ENCODE measurements at regions not wholly inside any gene's neighbourhood (a gene's known extent, or its start where the extent isn't known, plus 50 kb on each side); places are given as distances from the start of the nearest gene placed in this dataset.

DNA sequence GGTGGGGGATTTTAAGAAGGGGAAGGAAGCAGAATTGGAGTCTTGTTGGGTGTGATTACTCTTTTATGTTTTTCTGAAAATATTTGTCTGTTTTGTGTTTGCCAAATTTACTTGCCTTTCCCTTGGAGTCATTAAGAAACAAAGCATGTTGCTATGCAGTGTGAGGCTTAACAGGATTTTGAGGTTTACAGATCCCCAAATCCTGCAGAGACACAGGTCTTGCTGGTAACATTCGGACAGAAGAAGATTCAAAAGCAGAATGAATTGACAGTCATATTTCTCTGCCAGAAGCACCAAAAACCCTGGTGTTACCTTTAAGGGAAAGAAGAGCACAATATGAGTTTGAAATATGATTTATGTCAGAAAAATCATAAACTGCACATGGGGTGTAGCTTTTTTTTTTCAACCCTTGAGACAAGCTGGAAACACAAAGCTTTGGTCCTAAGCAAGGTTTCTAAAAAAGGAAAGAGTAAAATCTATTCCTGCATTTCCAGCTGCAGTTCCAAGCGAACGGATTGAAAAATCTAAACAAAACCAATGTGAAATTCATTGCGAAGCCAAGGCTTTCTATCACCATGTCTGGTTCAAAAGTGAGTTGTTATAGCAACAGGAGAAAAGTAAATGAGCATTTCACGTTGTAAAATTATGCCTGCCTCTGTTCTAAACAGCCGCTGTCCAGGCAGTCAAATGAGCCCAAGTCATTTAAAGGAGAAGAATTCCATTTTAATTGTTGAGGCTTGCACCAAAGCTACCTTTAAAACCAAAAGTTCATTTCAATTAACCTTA, 358.9 kb upstream of the SASH1 start:
- H3K27ac ChIP-seq (ENCODE audit: poor library complexity, severe bottlenecking), result no peak overlapping the region
- no peaks in the 10 kb centered on the region for H3K9me3 ChIP-seq (ENCODE audit: severe bottlenecking)
- DNase-seq (ENCODE audit: low spot score) (no peak), ATAC-seq (ENCODE audit: low read depth) (no peak)
- TF ChIP-seq, protein P1, sequence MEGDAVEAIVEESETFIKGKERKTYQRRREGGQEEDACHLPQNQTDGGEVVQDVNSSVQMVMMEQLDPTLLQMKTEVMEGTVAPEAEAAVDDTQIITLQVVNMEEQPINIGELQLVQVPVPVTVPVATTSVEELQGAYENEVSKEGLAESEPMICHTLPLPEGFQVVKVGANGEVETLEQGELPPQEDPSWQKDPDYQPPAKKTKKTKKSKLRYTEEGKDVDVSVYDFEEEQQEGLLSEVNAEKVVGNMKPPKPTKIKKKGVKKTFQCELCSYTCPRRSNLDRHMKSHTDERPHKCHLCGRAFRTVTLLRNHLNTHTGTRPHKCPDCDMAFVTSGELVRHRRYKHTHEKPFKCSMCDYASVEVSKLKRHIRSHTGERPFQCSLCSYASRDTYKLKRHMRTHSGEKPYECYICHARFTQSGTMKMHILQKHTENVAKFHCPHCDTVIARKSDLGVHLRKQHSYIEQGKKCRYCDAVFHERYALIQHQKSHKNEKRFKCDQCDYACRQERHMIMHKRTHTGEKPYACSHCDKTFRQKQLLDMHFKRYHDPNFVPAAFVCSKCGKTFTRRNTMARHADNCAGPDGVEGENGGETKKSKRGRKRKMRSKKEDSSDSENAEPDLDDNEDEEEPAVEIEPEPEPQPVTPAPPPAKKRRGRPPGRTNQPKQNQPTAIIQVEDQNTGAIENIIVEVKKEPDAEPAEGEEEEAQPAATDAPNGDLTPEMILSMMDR (IDR thresholded peaks at IDR 0.05; ENCODE audit: poor library complexity, severe bottlenecking), result no peak
- no peak overlapping the region for H3K4me3 ChIP-seq (ENCODE audit: severe bottlenecking)
- no peaks in the 10 kb centered on the region for H3K4me1 ChIP-seq (ENCODE audit: insufficient read depth, poor library complexity, severe bottlenecking)
- H3K27me3 ChIP-seq (ENCODE audit: insufficient read depth, poor library complexity, severe bottlenecking), result no peaks in the 10 kb centered on the region
- no peaks in the 10 kb centered on the region for H3K36me3 ChIP-seq (ENCODE audit: low read depth)

DNA sequence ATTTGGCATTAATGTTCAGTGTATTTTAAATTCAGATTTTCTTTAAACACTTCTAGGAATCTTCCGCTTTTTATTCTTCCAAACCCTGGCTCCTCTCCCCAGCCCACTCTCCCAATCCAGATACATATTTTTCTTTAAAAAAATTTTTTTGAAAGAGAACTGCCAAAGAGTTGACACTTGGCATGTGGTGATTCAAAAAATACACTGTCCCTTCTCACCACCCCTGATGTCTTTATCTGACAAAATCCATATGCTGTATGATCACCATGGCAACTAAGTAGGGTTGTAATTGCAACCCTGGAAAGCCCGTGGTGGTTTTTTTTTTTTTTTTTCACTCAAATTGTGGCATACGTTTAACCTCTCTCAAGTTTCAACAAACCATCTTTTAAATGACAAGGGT, 355.8 kb upstream of the SASH1 start:
- ATAC-seq (ENCODE audit: low read depth), result no peak
- TF ChIP-seq, protein P1 (IDR thresholded peaks at IDR 0.05; ENCODE audit: poor library complexity, severe bottlenecking), result no peak
- DNase-seq (ENCODE audit: low spot score), result no peak
- H3K27me3 ChIP-seq (ENCODE audit: insufficient read depth, poor library complexity, severe bottlenecking), result no peaks in the 10 kb centered on the region
- no peaks in the 10 kb centered on the region for H3K36me3 ChIP-seq (ENCODE audit: low read depth)
- no peaks in the 10 kb centered on the region for H3K9me3 ChIP-seq (ENCODE audit: severe bottlenecking)
- no peaks in the 10 kb centered on the region for H3K4me1 ChIP-seq (ENCODE audit: insufficient read depth, poor library complexity, severe bottlenecking)
- H3K4me3 ChIP-seq (ENCODE audit: severe bottlenecking), result no peak overlapping the region
- H3K27ac ChIP-seq (ENCODE audit: poor library complexity, severe bottlenecking), result no peak overlapping the region

DNA sequence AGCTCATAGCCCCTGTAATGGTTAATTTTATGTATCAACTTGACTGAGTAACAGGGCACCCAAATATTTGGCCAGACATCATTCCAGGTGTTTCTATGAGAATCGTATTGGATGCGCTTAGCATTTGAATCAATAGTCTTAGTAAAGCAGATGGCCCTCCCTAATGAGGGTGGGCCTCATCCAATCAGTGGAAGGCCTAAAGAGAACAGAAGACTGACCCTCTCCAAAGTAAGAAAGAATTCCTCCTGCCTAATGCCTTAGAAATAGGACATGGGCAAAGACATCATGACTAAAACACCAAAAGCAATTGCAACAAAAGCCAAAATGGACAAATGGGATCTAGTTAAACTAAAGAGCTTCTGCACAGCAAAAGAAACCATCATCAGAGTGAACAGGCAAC, 352.5 kb upstream of the SASH1 start:
- H3K9me3 ChIP-seq (ENCODE audit: severe bottlenecking), result no peaks in the 10 kb centered on the region
- H3K27ac ChIP-seq (ENCODE audit: poor library complexity, severe bottlenecking), result no peak overlapping the region
- ATAC-seq (ENCODE audit: low read depth), result no peak
- DNase-seq (ENCODE audit: low spot score), result no peak
- no peak overlapping the region for H3K4me3 ChIP-seq (ENCODE audit: severe bottlenecking)
- H3K4me1 ChIP-seq (ENCODE audit: insufficient read depth, poor library complexity, severe bottlenecking), result no peaks in the 10 kb centered on the region
- TF ChIP-seq, protein P1 (IDR thresholded peaks at IDR 0.05; ENCODE audit: poor library complexity, severe bottlenecking), result no peak
- no peaks in the 10 kb centered on the region for H3K36me3 ChIP-seq (ENCODE audit: low read depth)
- H3K27me3 ChIP-seq (ENCODE audit: insufficient read depth, poor library complexity, severe bottlenecking), result no peaks in the 10 kb centered on the region

DNA sequence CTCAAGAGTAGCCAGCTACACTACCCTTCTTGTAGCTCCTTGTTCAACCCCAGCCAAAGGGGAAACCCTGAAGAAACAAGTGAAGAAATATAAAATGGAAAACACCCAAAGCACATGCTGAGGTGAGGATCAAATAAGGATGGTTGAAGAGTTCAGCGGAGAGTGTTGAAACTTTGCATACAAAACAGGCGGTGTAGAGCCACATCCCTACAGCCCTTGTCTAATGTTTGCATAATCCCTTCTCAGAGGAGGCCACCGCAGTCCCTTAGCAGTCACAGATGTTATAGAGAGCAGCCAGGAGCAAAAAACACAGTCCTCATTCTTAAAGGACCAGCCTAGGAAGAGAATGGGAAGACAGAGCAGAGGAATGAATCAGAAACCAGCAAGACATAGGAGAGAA, 350.7 kb upstream of the SASH1 start:
- no peak overlapping the region for H3K27ac ChIP-seq (ENCODE audit: poor library complexity, severe bottlenecking)
- no peaks in the 10 kb centered on the region for H3K36me3 ChIP-seq (ENCODE audit: low read depth)
- TF ChIP-seq, protein P1 (IDR thresholded peaks at IDR 0.05; ENCODE audit: poor library complexity, severe bottlenecking), result no peak
- no peak for DNase-seq (ENCODE audit: low spot score)
- H3K4me3 ChIP-seq (ENCODE audit: severe bottlenecking), result no peak overlapping the region
- no peaks in the 10 kb centered on the region for H3K9me3 ChIP-seq (ENCODE audit: severe bottlenecking)
- no peak for ATAC-seq (ENCODE audit: low read depth)
- H3K27me3 ChIP-seq (ENCODE audit: insufficient read depth, poor library complexity, severe bottlenecking), result no peaks in the 10 kb centered on the region
- no peaks in the 10 kb centered on the region for H3K4me1 ChIP-seq (ENCODE audit: insufficient read depth, poor library complexity, severe bottlenecking)

DNA sequence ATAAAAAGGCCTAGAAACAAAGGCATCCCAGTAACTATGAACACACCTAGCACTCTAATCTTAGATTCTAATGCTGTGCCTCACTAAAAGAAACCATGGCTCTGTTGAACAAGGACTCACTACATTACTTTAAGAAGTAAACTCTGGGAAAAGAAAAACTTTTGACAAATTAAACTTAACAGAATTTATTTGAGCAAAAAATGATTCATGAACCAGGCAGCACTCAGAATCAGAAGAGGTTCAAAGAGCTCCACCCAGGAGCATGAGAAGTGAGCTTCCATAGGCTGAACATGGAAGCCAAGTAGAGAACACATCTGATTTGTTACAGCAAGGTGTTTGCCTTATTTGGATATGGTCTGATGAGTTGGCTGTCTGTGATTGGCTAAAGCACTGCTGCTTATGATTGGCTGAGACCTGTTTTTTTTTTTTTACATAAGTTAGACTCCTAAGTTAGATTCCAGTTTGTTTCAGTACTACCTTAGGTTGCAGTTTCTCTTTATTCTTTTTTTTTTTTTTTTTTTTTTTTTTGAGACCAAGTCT, 343.6 kb upstream of the SASH1 start:
- no peak overlapping the region for H3K4me3 ChIP-seq (ENCODE audit: severe bottlenecking)
- H3K27ac ChIP-seq (ENCODE audit: poor library complexity, severe bottlenecking), result no peak overlapping the region
- no peaks in the 10 kb centered on the region for H3K9me3 ChIP-seq (ENCODE audit: severe bottlenecking)
- ATAC-seq (ENCODE audit: low read depth), result no peak
- TF ChIP-seq, protein P1 (IDR thresholded peaks at IDR 0.05; ENCODE audit: poor library complexity, severe bottlenecking), result no peak
- H3K36me3 ChIP-seq (ENCODE audit: low read depth), result no peaks in the 10 kb centered on the region
- no peaks in the 10 kb centered on the region for H3K27me3 ChIP-seq (ENCODE audit: insufficient read depth, poor library complexity, severe bottlenecking)
- H3K4me1 ChIP-seq (ENCODE audit: insufficient read depth, poor library complexity, severe bottlenecking), result no peaks in the 10 kb centered on the region
- no peak for DNase-seq (ENCODE audit: low spot score)

Measured in RWPE2 (cell line).